Stomach (tissue), 4 donors: ENCODE measurements at regions not wholly inside any gene's neighbourhood (a gene's known extent, or its start where the extent isn't known, plus 50 kb on each side); places are given as distances from the start of the nearest gene placed in this dataset.

Experiments used
- CTCF ChIP-seq, 7 experiments: fragments of 450-650 bp in 4 of 7; fragments of 200-600 bp in 3 of 7; sonication (generic) in 3 of 7; IDR thresholded peaks; one replicate each; pipeline ENCODE4 v1.5.1; 2016 to 2019; ENCODE audit warnings: antibody characterized with exemption in 7 of 7, control low read depth in 2 of 7, mild to moderate bottlenecking in 1 of 7
- POLR2AphosphoS5 ChIP-seq, 3 donors: sonication (generic); formaldehyde crosslinking; IDR thresholded peaks; one replicate each; pipeline ENCODE4 v1.6.1; 2016; ENCODE audit warnings: antibody characterized with exemption in 3 of 3

DNA sequence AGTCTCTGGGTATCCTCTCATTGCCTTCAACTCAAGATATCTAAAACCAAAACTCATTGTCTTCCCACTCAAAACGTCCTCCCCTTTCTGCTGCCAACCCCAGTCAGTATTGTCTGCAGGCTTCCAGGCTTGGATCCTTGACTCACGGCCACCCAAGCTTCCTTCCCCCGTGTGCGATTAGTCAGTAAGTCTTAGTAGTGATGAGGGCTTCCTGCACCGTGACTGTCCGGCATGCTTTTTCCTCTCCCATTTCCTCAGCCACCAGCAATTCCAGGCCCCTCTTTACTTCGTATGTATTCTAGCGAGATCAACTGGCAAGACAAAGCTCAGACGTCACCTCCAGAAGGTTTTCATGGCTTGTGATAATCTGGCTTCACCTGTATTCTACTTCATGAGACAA is 88.6 kb upstream of the DUSP22 start:
- TF ChIP-seq CTCF (IDR thresholded peaks at IDR 0.05) (no peak), POLR2AphosphoS5 (IDR thresholded peaks at IDR 0.05) (no peak)
